ENCODE measurements at regions not wholly inside any gene's neighbourhood (a gene's known extent, or its start where the extent isn't known, plus 50 kb on each side); places are given as distances from the start of the nearest gene placed in this dataset.

GRCh38 chr10:121084675-121085070 is 233.5 kb downstream of the WDR11 start:
- in situ Hi-C loops (cut with HindIII; ENCODE audit: low pct_ligation_motif_present, low pct_unique_long_range_greater_than_20kb, low sequenced_read_pairs): no loop called here
- no peak for DNase-seq

- in situ Hi-C loops (cut with HindIII; ENCODE audit: low pct_ligation_motif_present, low pct_unique_long_range_greater_than_20kb, low sequenced_read_pairs): no loop called here
These were observed 234.2 kb downstream of the WDR11 start for GRCh38 chr10:121085367-121085766.

GRCh38 chr10:121087129-121087528 is 236.0 kb downstream of the WDR11 start:
- in situ Hi-C loops (cut with HindIII; ENCODE audit: low pct_ligation_motif_present, low pct_unique_long_range_greater_than_20kb, low sequenced_read_pairs): no loop called here
- DNase-seq: no peak

More at GRCh38 chr10:121085367-121085766, 234.2 kb downstream of the WDR11 start:
- no peak for DNase-seq

GRCh38 chr10:121087688-121088087 is 236.5 kb downstream of the WDR11 start:
- in situ Hi-C loops (cut with HindIII; ENCODE audit: low pct_ligation_motif_present, low pct_unique_long_range_greater_than_20kb, low sequenced_read_pairs): no loop called here
- no peak for DNase-seq

- in situ Hi-C loops (cut with HindIII; ENCODE audit: low pct_ligation_motif_present, low pct_unique_long_range_greater_than_20kb, low sequenced_read_pairs): no loop called here
- no peak for DNase-seq
These were observed 237.4 kb downstream of the WDR11 start for GRCh38 chr10:121088524-121088923.

- in situ Hi-C loops (cut with HindIII; ENCODE audit: low pct_ligation_motif_present, low pct_unique_long_range_greater_than_20kb, low sequenced_read_pairs): no loop called here
- DNase-seq: no peak
These were observed 238.3 kb downstream of the WDR11 start for GRCh38 chr10:121089434-121089833.

GRCh38 chr10:121091961-121092719 is 241.0 kb downstream of the WDR11 start:
- DNase-seq: peak; percentile 72
- in situ Hi-C loops (cut with HindIII; ENCODE audit: low pct_ligation_motif_present, low pct_unique_long_range_greater_than_20kb, low sequenced_read_pairs): no loop called here

DNA sequence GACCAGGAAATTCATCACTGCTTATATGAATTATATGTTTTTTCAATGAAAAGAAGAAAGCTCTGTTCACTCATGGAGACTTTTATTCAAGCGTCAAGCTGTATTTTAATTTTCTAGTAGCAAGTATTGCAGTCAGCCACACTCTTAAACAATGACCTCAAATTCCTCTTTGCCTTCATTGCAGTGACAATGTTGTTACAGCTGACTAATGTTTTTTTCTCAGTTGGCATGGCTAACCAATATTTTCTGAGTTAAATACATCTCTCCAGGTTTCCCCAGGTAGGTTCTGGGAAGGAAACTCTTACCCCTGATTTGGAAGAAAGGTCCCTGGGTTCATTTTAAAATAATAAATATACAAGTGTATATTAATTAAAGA is 241.5 kb downstream of the WDR11 start:
- in situ Hi-C loops (cut with HindIII; ENCODE audit: low pct_ligation_motif_present, low pct_unique_long_range_greater_than_20kb, low sequenced_read_pairs): no loop called here
- DNase-seq: peak; percentile 29

GRCh38 chr10:121096617-121097431 is 245.7 kb downstream of the WDR11 start:
- in situ Hi-C loops (cut with HindIII; ENCODE audit: low pct_ligation_motif_present, low pct_unique_long_range_greater_than_20kb, low sequenced_read_pairs): no loop called here
- no peak for DNase-seq

- in situ Hi-C loops (cut with HindIII; ENCODE audit: low pct_ligation_motif_present, low pct_unique_long_range_greater_than_20kb, low sequenced_read_pairs): no loop called here
- no peak for DNase-seq
These were observed 247.0 kb downstream of the WDR11 start for GRCh38 chr10:121098211-121098610.

DNA sequence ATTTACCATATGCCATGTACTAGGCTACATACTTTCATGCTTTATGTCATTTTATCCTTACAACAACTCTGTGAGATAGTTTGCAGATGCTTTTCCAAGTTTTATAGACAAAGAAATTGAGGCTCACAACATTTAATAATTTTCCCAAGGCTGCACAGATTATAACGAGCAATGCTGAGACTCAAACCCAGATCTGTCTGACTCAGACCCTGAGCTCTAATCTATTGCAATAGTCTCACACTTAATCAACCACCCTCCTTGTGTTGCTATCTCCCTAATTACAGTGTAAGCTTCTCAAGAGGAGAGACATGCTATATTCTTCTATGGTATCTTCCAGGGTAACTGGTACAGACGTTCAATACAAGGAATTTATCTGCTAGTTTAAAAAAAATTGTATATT is 247.6 kb downstream of the WDR11 start:
- in situ Hi-C loops (cut with HindIII; ENCODE audit: low pct_ligation_motif_present, low pct_unique_long_range_greater_than_20kb, low sequenced_read_pairs): no loop called here
- DNase-seq: no peak

DNA sequence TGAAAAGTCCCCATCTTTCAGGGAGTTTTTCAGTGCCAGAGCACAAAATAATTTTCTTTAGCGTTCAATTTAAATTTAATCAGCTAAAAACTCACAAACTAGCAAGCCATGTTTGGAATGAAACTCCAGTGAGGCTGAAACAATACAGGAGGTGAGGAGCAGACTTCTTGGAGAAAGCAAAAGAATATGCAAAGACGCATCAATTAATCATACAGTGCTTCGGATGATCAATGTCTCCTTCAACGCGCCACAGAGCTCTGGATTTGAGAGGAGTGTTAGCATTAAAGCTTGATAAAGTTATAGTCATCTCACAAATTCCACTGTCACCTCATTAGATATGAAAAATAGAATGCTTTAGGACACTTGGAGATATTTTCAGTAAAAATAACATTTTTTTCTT is 248.0 kb downstream of the WDR11 start:
- in situ Hi-C loops (cut with HindIII; ENCODE audit: low pct_ligation_motif_present, low pct_unique_long_range_greater_than_20kb, low sequenced_read_pairs): no loop called here
- no peak for DNase-seq

GRCh38 chr10:121099592-121099991 is 248.4 kb downstream of the WDR11 start:
- in situ Hi-C loops (cut with HindIII; ENCODE audit: low pct_ligation_motif_present, low pct_unique_long_range_greater_than_20kb, low sequenced_read_pairs): no loop called here
- DNase-seq: no peak

GRCh38 chr10:121101561-121101960 is 250.4 kb downstream of the WDR11 start:
- in situ Hi-C loops (cut with HindIII; ENCODE audit: low pct_ligation_motif_present, low pct_unique_long_range_greater_than_20kb, low sequenced_read_pairs): no loop called here
- DNase-seq: no peak

GRCh38 chr10:121102706-121103105 is 251.5 kb downstream of the WDR11 start:
- in situ Hi-C loops (cut with HindIII; ENCODE audit: low pct_ligation_motif_present, low pct_unique_long_range_greater_than_20kb, low sequenced_read_pairs): no loop called here

DNA sequence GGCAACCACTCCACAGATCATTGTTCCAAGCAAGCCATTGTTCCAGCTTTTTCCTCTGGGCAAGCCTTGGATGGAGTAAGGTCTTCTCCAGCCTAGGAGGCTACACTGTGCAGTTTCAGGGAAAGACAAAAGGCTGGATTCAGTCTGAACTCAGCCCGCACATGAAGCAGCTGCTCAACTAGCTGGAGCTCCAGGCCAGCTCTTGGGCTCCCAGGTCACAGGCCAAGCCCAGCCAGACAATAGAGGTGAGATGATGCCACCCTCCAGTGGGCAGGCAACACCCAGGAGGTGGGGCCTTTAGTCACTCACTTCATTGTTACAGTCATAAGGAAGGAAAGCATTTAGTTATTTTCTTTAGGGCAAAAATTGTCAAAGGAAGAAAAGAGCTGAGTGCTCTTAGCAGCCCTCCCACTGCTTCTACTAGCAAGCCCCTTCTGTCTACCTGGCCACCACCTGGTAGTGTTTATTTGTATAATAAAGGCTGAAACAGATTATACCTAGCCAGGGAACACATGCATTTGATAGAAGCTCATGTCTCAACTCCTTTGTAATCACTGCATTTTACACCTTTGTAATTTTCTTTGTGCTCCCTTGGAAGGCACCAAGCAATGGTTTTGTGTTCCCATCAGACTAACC is 253.4 kb downstream of the WDR11 start:
- in situ Hi-C loops (cut with HindIII; ENCODE audit: low pct_ligation_motif_present, low pct_unique_long_range_greater_than_20kb, low sequenced_read_pairs): no loop called here

More at GRCh38 chr10:121102706-121103105, 251.5 kb downstream of the WDR11 start:
- DNase-seq: no peak

GRCh38 chr10:121106611-121107010 is 255.4 kb downstream of the WDR11 start:
- DNase-seq: no peak
- in situ Hi-C loops (cut with HindIII; ENCODE audit: low pct_ligation_motif_present, low pct_unique_long_range_greater_than_20kb, low sequenced_read_pairs): no loop called here

More for the DNA sequence above, 253.4 kb downstream of the WDR11 start:
- DNase-seq: no peak

- DNase-seq: no peak
- in situ Hi-C loops (cut with HindIII; ENCODE audit: low pct_ligation_motif_present, low pct_unique_long_range_greater_than_20kb, low sequenced_read_pairs): no loop called here
These were observed 256.9 kb downstream of the WDR11 start for GRCh38 chr10:121108051-121108450.

DNA sequence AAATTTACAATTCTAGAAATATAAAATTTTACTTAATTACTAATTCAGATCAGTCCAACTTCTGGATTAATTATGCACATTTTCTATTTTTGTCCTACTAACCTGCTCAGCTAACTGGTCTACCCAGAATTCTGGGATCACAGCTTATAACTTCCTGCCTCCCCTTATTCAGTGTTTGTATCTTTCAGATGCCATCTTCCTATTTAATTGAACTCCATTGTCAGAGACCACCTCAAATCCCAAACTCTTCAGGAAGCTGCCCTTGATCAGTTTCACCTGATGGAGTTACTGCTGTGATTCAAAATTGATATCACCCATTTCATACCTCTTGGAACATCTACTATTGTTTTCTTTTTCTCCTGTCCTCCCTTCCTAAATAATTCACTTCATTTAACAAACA is 259.2 kb downstream of the WDR11 start:
- DNase-seq: no peak
- in situ Hi-C loops (cut with HindIII; ENCODE audit: low pct_ligation_motif_present, low pct_unique_long_range_greater_than_20kb, low sequenced_read_pairs): no loop called here
